Esophagus (tissue), 2 donors: ENCODE measurements at regions not wholly inside any gene's neighbourhood (a gene's known extent, or its start where the extent isn't known, plus 50 kb on each side); places are given as distances from the start of the nearest gene placed in this dataset.

ENCODE experiments used
- H3K27ac ChIP-seq, 2 donors: one replicate each; pipeline ENCODE4 v1.5.1; 2013; ENCODE audit warnings: low read depth in 2 of 2, mild to moderate bottlenecking in 2 of 2, inconsistent platforms in 1 of 2, low read length in 1 of 2, moderate library complexity in 1 of 2
- H3K27me3 ChIP-seq, 2 donors: one replicate each; pipeline ENCODE4 v1.6.1; 2013; ENCODE audit warnings: low read length in 2 of 2, control low read depth in 1 of 2, mild to moderate bottlenecking in 1 of 2; ENCODE audit not compliant: insufficient read depth in 2 of 2, control insufficient read depth in 1 of 2
- H3K36me3 ChIP-seq, 2 donors: one replicate each; pipeline ENCODE4 v1.6.1; 2013; ENCODE audit warnings: low read length in 1 of 2; ENCODE audit not compliant: control insufficient read depth in 2 of 2, insufficient read depth in 2 of 2
- H3K4me1 ChIP-seq, 2 donors: one replicate each; pipeline ENCODE4 v1.6.1; 2013; ENCODE audit warnings: low read length in 1 of 2; ENCODE audit not compliant: control insufficient read depth in 2 of 2, insufficient read depth in 2 of 2
- H3K4me3 ChIP-seq, 2 donors: one replicate each; pipeline ENCODE4 v1.5.1; 2013; ENCODE audit warnings: low read length in 2 of 2, mild to moderate bottlenecking in 2 of 2, low read depth in 1 of 2, moderate library complexity in 1 of 2
- H3K9me3 ChIP-seq, 2 donors: one replicate each; pipeline ENCODE4 v1.6.1; 2013; ENCODE audit warnings: mild to moderate bottlenecking in 2 of 2, low read depth in 1 of 2, low read length in 1 of 2, moderate library complexity in 1 of 2; ENCODE audit not compliant: control insufficient read depth in 2 of 2, insufficient read depth in 1 of 2
- WGBS, 2 donors: extraction: QIAGEN DNeasy Blood & Tissue Kit; methylation state at CpG; one replicate each; pipeline ENCODE4 v1.1.7; 2013; 5-methylcytosine and 5-hydroxymethylcytosine counted together
- donor health status: healthy with polysubstance abuse.
- donor health status: Bipolar disorder and iron deficiency.

- Histone ChIP-seq H3K36me3 (no peaks in the 10 kb centered on the region), H3K27me3 (no peaks in the 10 kb centered on the region), H3K4me1 (no peaks in the 10 kb centered on the region), H3K27ac (no peak overlapping the region), H3K4me3 (no peak overlapping the region), H3K9me3 (peaks cover 0 to 4% of the 10 kb centered on the region in 2 donors)
- 87 to 88% methylated on average over 9 of the region's 9 CpGs for WGBS, 2 donors
Observed at GRCh38 chr5:3361811-3362605, 233.6 kb upstream of the IRX1 start.

- Histone ChIP-seq H3K27ac (no peak overlapping the region), H3K36me3 (no peaks in the 10 kb centered on the region), H3K27me3 (no peaks in the 10 kb centered on the region), H3K4me1 (no peaks in the 10 kb centered on the region), H3K9me3 (peaks cover 0 to 4% of the 10 kb centered on the region in 2 donors), H3K4me3 (no peak overlapping the region)
- 53 to 63% methylated on average over 4 of the region's 4 CpGs for WGBS, 2 donors
Observed at GRCh38 chr5:3359642-3360041, 236.0 kb upstream of the IRX1 start.

GRCh38 chr5:3357291-3357690 lies 238.3 kb upstream of the IRX1 start:
- Histone ChIP-seq H3K4me3 (no peak overlapping the region), H3K36me3 (no peaks in the 10 kb centered on the region), H3K27me3 (no peaks in the 10 kb centered on the region), H3K27ac (no peak overlapping the region), H3K9me3 (peaks cover 0 to 4% of the 10 kb centered on the region in 2 donors), H3K4me1 (no peaks in the 10 kb centered on the region)
- 66 to 71% methylated on average over 5 of the region's 5 CpGs for WGBS, 2 donors

- Histone ChIP-seq H3K27me3 (no peaks in the 10 kb centered on the region), H3K36me3 (no peaks in the 10 kb centered on the region), H3K4me3 (no peak overlapping the region), H3K9me3 (peaks cover 0 to 4% of the 10 kb centered on the region in 2 donors), H3K4me1 (no peaks in the 10 kb centered on the region), H3K27ac (no peak overlapping the region)
Observed at GRCh38 chr5:3356016-3356415, 239.6 kb upstream of the IRX1 start.

- Histone ChIP-seq H3K4me3 (no peak overlapping the region), H3K27ac (no peak overlapping the region), H3K36me3 (no peaks in the 10 kb centered on the region), H3K9me3 (peaks cover 0 to under 1% of the 10 kb centered on the region in 2 donors), H3K4me1 (no peaks in the 10 kb centered on the region), H3K27me3 (no peaks in the 10 kb centered on the region)
Observed at GRCh38 chr5:3355126-3355525, 240.5 kb upstream of the IRX1 start.

- H3K9me3 ChIP-seq = peaks cover 0 to 4% of the 10 kb centered on the region in 2 donors
- WGBS, 2 donors = 84 to 88% methylated on average over 7 of the region's 7 CpGs
- no peak overlapping the region for H3K4me3 ChIP-seq
- H3K27ac ChIP-seq = no peak overlapping the region
- no peaks in the 10 kb centered on the region for H3K27me3 ChIP-seq
- H3K4me1 ChIP-seq = no peaks in the 10 kb centered on the region
- no peaks in the 10 kb centered on the region for H3K36me3 ChIP-seq
Observed at GRCh38 chr5:3354606-3355005, 241.0 kb upstream of the IRX1 start.

- WGBS, 2 donors = 81 to 84% methylated on average over 7 of the region's 7 CpGs
- H3K4me3 ChIP-seq = no peak overlapping the region
- H3K27me3 ChIP-seq = no peaks in the 10 kb centered on the region
- H3K27ac ChIP-seq = no peak overlapping the region
- H3K4me1 ChIP-seq = no peaks in the 10 kb centered on the region
- H3K9me3 ChIP-seq = peaks cover 0 to 4% of the 10 kb centered on the region in 2 donors
- H3K36me3 ChIP-seq = no peaks in the 10 kb centered on the region
Observed at GRCh38 chr5:3353561-3353960, 242.1 kb upstream of the IRX1 start.

GRCh38 chr5:3352711-3353110 lies 242.9 kb upstream of the IRX1 start:
- 80 to 85% methylated on average over 8 of the region's 8 CpGs for WGBS, 2 donors

GRCh38 chr5:3351581-3352442 lies 243.8 kb upstream of the IRX1 start:
- Histone ChIP-seq H3K4me1 (no peaks in the 10 kb centered on the region), H3K9me3 (peaks cover 0 to 8% of the 10 kb centered on the region in 2 donors), H3K27ac (no peak overlapping the region), H3K36me3 (no peaks in the 10 kb centered on the region), H3K4me3 (no peak overlapping the region), H3K27me3 (no peaks in the 10 kb centered on the region)
- 82 to 83% methylated on average over 10 of the region's 10 CpGs for WGBS, 2 donors

More at GRCh38 chr5:3352711-3353110, 242.9 kb upstream of the IRX1 start:
- Histone ChIP-seq H3K36me3 (no peaks in the 10 kb centered on the region), H3K27me3 (no peaks in the 10 kb centered on the region), H3K4me1 (no peaks in the 10 kb centered on the region), H3K27ac (no peak overlapping the region), H3K4me3 (no peak overlapping the region), H3K9me3 (peaks cover 0 to 8% of the 10 kb centered on the region in 2 donors)
